ENCODE measurements at regions not wholly inside any gene's neighbourhood (a gene's known extent, or its start where the extent isn't known, plus 50 kb on each side); places are given as distances from the start of the nearest gene placed in this dataset.

DNA sequence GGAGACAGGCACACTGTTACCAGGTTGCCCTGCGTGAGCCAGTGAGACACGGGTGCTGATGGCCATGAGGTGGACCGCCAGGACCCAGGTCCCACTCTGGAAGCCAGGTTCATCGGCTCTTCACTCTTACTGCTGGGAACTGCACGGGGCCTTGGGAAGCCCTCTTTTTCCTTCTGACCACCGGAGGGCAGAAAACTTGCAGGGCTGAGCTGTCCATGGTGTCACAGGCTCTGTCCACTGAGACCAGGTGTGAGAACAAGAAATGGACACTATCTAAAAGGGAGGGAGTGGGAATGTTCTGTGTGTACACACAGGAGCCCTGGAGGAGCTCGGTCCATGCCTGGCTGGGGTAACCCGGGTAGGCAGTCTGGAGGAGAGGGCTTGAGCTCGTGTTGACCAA, 93.4 kb downstream of the UQCRFS1 start:
- Histone ChIP-seq H3K4ac (ENCODE audit: low read depth, low read length) (no peak overlapping the region), H3K27ac (ENCODE audit: insufficient read length, low read depth, low read length) (no peak overlapping the region), H4K8ac (replicated peaks; ENCODE audit: insufficient read length, low read depth, low read length) (no peak overlapping the region), H3K79me2 (ENCODE audit: insufficient read depth, low read length) (no peaks in the 10 kb centered on the region), H3K9me3 (ENCODE audit: control insufficient read depth, low read depth, low read length) (no peaks in the 10 kb centered on the region), H3K79me1 (ENCODE audit: insufficient read depth, low read depth, low read length, poor library complexity, severe bottlenecking) (no peaks in the 10 kb centered on the region), H4K5ac (ENCODE audit: insufficient read length, low read depth, low read length) (no peak overlapping the region), H2AFZ (ENCODE audit: low read length) (no peak overlapping the region), H3K18ac (ENCODE audit: insufficient read length, low read depth, low read length) (no peak overlapping the region), H2BK120ac (ENCODE audit: low read depth, low read length, poor library complexity, severe bottlenecking) (no peak overlapping the region), H2BK5ac (ENCODE audit: insufficient read length, low read length) (no peak overlapping the region), H2BK15ac (ENCODE audit: low read depth, low read length) (no peak overlapping the region), H4K91ac (ENCODE audit: insufficient read length, low read depth, low read length) (no peak overlapping the region), H3K4me1 (ENCODE audit: insufficient read depth, low read length) (no peaks in the 10 kb centered on the region), H3T11ph (ENCODE audit: low read length) (no peak overlapping the region), H3K23ac (ENCODE audit: insufficient read length, low read depth, low read length) (no peak overlapping the region), H2AK5ac (ENCODE audit: insufficient read length, low read length) (no peak overlapping the region), H3K14ac (ENCODE audit: insufficient read depth, low read length) (no peak overlapping the region), H3K23me2 (ENCODE audit: insufficient read length, low read depth, low read length, poor library complexity, severe bottlenecking) (no peaks in the 10 kb centered on the region), H3K56ac (ENCODE audit: insufficient read length, low read depth, low read length) (no peak overlapping the region), H2BK12ac (ENCODE audit: insufficient read length, low read depth, low read length) (no peak overlapping the region), H3K4me2 (ENCODE audit: insufficient read depth, insufficient read length, low read length) (no peak overlapping the region), H3K27me3 (ENCODE audit: insufficient read depth, low read length) (no peaks in the 10 kb centered on the region; the same call in 1 of the 2 replicates), H4K20me1 (ENCODE audit: control insufficient read depth, insufficient read depth, insufficient read length) (no peaks in the 10 kb centered on the region), H3K9ac (ENCODE audit: extremely low read depth, insufficient read length, low read length) (no peak overlapping the region), H2BK20ac (ENCODE audit: low read depth, low read length, poor library complexity, severe bottlenecking) (no peak overlapping the region)
- H3K36me3 Mint-ChIP-seq (ENCODE audit: insufficient read depth in 1 of 3, low read depth in 3 of 3) = peaks cover 4 to 13% (median 7%) of the 10 kb centered on the region in 3 experiments; a peak in 5 of 7 replicates
- H3K9me3 Mint-ChIP-seq = peaks cover 10 to 16% of the 10 kb centered on the region in 2 experiments
- peaks cover 7% of the 10 kb centered on the region for H3K27me3 Mint-ChIP-seq (ENCODE audit: low read depth)
- H3K4me1 Mint-ChIP-seq = 0 out of 4 replicates have a peak, but pooled peaks cover 0 to 2% of the 10 kb centered on the region in 2 experiments
- DNase-seq = peak; percentile 50
- H3K4me3 Mint-ChIP-seq = no peak overlapping the region
- no CpG with 5 or more reads among the region's 9 CpGs for WGBS (ENCODE audit: extremely low coverage, insufficient read length, low lambda C conversion rate)
- no peak overlapping the region for H3K27ac Mint-ChIP-seq
- TF ChIP-seq, protein P1, sequence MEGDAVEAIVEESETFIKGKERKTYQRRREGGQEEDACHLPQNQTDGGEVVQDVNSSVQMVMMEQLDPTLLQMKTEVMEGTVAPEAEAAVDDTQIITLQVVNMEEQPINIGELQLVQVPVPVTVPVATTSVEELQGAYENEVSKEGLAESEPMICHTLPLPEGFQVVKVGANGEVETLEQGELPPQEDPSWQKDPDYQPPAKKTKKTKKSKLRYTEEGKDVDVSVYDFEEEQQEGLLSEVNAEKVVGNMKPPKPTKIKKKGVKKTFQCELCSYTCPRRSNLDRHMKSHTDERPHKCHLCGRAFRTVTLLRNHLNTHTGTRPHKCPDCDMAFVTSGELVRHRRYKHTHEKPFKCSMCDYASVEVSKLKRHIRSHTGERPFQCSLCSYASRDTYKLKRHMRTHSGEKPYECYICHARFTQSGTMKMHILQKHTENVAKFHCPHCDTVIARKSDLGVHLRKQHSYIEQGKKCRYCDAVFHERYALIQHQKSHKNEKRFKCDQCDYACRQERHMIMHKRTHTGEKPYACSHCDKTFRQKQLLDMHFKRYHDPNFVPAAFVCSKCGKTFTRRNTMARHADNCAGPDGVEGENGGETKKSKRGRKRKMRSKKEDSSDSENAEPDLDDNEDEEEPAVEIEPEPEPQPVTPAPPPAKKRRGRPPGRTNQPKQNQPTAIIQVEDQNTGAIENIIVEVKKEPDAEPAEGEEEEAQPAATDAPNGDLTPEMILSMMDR (conservative IDR thresholded peaks at IDR 0.05) = peak; percentile 67
